HK-2 (cell line): ENCODE measurements at regions not wholly inside any gene's neighbourhood (a gene's known extent, or its start where the extent isn't known, plus 50 kb on each side); places are given as distances from the start of the nearest gene placed in this dataset.
"Not testable (repeated sequence)": the region's sequence is repeated elsewhere in the genome, so short reads cannot be mapped to it uniquely, and the experiment has no call there.

Experiments used
- DNase-seq: peaks from one replicate; pipeline ENCODE4 v3.0.0-alpha.2; 2018; ENCODE audit not compliant: unreplicated experiment

DNA sequence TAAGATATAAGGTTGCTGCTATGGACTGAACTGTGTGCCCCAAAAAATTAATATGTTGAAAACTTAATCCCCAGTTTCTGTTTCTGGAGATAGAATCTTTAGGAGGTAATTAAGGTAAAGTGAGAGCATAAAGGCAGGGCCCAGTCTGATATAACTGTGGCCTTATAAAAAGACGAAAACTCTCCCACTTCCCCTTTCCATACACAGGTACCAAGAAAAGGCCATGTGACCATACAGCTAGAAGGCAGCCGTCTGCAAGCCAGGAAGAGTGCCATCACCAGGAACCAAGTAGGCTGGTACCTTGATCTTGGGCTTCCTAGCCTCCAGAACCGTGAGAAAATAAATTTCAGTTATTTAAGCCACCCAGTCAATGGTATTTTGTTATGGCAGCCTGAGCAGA lies 550.3 kb downstream of the SMARCA1 start:
- DNase-seq = no peak

DNA sequence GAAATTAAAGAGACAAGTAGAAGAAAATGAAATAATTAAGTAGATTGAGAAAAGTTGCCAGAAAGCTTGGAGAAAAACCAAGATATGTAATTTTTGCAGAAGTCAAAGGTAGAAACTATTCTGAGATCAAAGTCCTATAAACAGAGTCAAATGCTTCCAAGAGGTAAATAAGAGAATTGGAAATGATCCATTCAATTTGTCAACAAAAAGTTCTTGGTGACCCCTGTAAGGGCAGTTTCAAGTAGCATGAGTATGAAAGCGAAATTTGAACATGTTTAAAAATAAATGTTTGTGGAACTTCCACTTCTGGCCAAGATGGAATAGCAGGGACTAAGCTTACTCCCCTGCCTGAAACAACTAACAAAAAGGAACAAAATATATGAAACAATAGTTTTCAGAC lies 562.0 kb downstream of the SMARCA1 start:
- no peak for DNase-seq

DNA sequence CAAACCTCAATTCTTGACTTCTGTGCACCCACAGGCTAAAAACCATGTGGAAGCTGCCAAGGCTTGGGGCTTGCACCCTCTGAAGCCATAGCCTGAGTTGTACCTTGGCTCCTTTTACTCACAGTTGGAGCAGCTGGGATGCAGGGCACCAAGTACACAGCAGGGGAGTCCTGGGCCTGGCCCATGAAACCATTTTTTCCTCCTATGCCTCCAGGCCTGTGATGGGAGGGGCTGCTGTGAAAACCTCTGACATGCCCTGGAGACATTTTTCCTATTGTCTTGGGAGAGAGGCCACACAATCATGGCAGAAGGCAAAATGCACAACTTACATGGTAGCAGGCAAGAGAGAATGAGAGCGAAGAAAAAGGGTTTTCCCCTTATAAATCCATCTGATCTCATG lies 568.6 kb downstream of the SMARCA1 start:
- not testable (repeated sequence) for DNase-seq

DNA sequence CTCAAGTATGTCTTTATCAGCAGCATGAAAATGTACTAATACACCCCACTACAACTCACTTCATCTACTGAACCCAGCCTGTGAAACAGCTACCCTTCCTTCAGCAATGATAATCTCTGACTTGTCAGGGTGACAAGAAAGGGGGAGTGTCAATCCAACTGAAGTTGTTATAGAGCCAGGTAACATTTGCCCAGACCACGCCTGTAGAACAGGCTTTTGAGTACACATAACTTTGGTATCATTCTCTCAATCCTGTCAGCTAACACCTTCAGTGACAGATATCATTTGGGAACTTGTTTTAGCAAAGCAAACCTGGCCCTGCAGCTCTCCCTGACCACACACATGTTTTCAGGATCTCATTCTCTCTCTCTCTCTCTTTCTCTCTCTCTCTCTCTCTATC lies 592.2 kb downstream of the SMARCA1 start:
- DNase-seq = no peak

DNA sequence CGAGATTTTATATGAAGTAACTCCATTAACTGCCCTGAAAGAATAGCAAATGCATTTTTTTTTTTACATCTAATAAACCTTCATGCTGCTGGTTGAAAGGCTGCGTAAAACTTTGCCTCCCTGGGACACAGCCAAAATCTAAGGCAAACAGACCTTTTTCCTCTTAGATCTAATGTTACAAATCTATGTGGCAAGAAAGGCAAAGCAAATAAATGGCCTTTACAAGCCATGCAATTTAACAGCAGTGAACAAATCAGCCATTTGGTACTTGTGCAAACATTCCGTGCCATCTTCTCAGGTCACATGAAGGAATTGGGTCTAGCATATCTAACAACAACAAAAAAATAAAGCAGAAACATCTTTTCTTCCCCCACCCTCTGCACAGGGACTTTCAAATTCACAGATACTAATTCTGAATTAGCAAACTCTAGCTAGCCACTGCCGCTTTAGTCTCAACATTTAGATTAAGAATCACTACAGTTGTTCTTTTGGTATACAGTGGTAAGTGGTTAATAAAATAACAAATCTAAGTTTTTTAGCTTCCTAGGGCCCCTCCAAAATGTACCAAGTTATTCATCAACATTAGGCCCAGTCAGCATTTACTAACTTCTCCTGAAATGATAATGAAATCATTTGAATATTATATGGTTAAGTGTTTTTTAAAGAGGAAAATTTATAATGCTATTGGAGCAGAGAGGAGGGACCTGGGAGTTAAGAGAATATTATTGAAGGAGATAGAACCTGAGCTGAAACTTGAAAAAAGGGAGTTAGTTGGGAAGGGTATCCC lies 593.8 kb downstream of the SMARCA1 start:
- DNase-seq = no peak

DNA sequence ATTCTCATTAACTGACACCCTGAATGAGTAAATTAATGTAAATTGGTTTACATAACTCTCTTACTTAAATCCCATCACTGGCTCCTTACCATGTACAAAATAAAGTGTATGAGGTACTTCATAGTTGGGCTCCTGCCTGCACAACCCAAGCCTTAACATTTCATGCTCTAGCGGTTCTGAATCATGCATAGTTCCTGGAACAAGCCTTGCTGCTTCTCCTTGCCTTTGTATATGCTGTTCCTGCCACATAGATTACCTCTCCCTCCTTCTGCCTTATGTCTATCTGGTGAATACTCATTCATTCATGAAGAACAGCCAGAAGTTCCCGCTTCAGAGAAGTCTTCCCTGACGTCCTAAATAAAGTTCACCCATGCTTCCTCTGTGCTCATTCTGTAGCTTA lies 594.7 kb downstream of the SMARCA1 start:
- DNase-seq = no peak

DNA sequence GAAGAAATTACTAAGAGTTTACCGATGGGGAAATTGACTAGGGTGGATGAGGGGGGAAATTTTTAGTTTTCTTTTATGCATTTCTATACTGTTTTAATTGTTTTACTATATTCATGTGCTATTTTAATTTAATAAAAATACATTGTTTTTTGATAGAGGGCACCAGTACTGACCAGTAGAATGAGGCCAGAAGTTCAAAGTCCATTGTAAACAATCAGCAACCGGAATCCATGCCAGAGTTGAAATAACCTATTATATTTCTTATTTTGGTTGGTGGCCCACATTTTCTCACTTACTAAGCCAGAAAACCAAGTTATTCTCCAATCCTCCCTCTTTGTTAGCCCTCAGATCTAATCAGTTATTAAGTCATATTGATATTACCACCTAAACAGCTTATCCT lies 595.9 kb downstream of the SMARCA1 start:
- no peak for DNase-seq

DNA sequence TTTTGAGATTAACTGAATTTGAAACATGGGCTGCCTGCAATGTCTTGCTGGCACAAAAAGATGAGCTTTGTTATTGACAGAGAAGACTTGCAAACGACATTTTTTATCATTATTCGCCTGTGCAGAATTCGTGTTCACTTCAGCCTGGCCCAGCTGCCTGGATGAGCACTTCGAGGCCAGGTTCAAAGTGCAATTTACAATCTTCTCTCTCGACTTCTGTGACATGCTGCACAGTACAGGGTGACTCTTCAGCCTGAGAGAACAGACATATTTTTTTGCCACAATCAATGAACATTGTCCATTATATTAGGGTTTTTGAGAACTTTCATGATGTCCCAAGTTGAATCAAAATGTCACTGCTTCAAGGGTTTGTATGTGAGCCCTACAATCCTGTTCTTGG lies 616.5 kb downstream of the SMARCA1 start:
- DNase-seq = no peak

DNA sequence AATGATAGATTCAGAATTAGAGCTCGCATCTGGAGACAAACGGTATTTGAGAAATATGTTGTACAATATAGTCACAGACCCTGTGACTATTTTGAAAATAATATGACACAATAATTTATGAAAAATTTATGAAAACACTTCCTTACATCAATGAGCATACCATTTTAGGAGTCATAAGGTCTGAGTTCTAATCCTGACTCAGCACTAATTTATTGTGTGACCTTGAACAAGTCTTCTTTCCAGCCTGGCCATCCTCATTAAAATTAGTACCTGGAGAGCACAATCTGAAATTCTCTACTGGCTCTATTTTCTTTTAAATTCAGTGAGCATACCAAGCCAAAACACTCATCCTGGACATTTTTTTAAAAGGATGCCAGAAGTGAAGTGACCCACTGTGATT lies 622.3 kb downstream of the SMARCA1 start:
- no peak for DNase-seq

DNA sequence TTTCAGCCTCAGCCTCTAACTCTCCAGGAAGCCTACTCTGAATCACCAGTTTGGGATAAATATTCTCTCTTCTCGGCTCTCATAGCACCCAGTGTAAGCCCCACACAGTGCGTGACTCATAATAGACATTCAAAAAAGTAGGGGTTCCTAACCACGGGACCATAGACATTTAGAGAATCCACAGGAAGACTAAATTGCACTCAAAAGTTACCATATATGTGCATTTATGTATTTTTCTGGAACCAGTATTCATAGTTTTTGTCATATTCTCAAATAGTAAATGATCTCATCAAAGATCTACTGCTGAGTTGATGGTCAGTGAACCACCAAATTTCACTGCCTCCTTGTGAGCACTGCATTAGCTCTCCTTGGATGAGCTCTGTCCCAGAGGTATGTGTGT lies 625.7 kb downstream of the SMARCA1 start:
- DNase-seq = no peak

DNA sequence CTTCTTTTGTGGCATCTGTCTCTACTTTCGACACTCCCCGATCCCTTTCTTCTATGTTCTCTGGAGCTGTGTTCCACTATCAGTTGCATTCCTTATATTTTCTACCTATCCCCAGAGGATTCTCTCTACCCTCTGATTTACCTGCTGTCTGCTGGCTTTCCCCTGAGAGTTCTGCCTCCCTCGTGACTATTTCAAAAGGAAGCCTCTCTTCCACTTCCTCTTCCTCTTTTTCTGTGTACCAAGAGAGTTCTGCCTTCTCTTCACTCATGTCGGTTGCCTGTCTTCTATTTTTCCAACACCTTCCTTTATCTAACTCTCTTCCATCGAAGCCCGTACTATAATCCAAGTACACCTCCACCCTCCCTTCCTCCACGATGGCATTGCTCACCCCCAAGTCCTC lies 631.7 kb downstream of the SMARCA1 start:
- no peak for DNase-seq

DNA sequence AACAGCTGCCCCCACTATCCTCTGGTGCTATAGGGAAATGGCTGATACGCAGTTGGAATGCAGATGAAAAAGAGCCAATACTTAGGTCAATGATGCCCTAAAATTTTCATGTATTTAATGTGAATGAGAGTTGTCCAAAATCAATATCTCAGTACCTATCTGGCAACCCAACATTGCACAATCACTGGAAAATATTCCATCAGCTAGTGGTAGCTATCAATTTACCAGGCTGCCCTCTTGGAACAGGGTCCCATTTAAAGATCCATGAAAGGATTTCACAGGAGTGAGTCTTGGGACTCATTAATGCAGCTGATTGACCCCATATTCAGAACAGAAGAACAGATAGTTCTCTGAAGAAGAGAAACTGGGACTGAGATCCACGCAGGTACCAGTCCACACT lies 638.9 kb downstream of the SMARCA1 start:
- no peak for DNase-seq

DNA sequence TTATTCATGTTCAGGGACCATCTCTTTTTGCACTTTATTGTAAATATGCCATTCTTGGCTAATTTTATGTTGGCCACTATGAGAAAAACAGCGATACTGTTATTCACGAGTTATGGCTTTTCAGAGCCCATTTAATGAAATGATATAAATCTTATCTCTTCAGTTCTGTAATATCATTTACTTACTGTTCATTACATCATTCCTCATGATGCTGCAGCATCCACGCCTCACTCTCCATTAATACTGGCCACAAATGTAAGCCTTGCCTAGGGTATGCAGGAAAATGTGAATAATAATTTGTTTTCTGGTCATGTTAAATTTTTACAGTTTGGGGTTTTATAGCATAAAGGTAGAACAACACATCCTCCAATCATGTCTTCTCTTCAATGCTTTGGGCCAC lies 639.6 kb downstream of the SMARCA1 start:
- DNase-seq = no peak

DNA sequence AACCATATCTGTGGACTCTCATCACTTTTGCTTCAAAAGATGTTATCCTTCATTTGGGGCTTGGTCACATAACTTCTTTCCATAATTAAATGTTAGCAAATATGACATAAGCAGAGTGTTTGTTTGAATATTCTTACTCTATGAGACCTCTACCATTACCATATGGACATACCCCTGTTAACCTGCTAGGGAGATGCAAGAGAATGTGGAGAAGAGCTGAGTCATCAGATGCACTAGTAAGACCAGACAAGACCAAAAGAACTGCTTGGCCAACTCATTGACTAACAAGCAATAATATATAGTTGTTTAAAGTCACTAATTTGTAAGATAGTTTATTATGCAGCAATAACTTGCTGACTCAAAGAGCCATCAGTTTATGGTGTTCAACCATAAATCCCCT lies 652.9 kb downstream of the SMARCA1 start:
- DNase-seq = no peak

DNA sequence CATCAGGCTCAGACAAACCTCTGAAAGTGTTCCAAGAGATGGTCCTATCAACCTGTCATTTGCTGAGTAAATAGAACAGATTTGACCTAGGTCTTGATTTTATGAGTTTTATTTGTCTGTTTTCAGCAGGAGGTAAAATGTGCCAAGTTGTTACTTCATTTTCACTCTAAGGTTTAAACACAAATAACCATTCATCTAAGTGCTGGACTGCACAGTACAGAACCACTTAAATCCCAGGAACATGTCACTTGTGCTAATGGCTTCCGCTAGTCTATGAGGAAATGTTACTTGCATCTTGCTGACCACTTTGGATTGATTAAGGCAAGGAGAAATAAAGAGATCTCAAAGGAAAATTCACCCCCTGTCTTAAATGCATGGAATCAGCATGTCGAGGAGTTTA lies 660.7 kb downstream of the SMARCA1 start:
- DNase-seq = no peak

DNA sequence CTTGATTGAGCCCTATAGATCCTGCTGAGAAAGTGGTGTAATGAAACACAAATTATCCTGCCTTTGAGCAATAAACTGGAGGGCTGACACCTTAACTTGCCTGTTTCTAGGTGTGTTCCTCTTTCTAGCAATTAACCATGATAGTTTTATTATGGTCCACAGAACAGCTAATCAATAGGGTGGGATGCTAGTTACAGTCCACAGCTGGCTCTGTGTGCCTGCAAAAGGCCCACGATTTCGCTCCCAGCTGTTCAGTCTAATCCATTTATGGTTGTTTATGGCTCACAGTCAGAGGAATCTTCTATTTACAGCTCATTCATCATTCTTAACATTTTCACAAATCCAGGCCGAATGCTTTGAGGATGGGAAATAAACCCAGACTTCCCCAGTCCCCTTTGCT lies 674.9 kb downstream of the SMARCA1 start:
- DNase-seq = no peak

DNA sequence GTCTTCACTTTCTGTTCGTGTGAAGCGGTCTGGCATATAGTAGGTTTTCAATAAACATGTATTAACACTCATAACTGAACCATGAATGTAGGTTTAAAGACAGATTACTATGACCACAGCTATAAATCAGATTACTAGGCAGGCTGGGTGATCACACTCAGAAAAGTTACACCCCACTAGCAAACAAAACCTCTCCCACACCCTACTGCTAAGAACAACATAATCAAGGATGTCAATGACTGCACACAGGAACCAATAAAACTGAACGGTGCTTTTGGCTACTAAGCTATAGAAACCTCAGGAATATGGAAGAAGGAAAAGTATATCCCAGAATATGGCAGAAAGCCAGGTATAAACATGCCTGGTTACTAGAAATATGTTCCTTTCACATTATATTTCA lies 676.9 kb downstream of the SMARCA1 start:
- no peak for DNase-seq

DNA sequence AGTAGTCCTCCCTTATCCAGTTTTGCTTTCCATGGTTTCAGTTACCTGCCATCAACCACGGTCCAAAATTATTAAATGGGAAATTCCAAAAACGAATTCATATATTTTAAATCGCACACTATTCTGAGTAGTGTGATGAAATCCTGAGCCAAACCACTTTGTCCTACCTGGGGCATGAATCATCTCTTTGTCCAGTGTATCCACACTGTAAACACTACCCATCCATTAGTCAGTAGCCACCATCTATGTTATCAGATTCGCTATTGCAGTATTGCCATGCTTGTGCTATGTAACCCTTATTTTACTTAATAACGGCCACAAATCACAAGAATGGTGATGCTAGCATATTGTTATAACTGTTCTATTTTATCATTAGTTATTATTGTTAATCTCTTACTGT lies 704.6 kb downstream of the SMARCA1 start:
- DNase-seq = no peak

DNA sequence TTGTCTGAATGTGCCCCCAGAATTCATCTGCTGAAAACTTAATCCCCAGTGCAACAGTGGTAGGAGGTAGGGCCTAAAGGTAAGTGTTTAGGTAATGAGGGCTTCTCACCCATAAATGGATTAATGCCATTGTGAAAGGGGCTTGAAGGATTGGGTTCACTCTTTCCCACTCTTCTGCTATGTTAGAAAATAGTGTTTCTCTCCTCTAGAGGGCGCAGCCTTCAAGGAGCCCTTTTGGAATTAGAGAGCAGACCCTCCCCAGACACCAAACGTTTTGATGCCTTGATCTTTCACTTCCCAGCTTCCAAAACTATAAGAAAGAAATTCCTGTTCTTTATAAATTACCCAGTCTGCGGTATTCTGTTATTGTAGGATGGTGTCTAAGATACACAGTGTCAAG lies 706.4 kb downstream of the SMARCA1 start:
- no peak for DNase-seq

DNA sequence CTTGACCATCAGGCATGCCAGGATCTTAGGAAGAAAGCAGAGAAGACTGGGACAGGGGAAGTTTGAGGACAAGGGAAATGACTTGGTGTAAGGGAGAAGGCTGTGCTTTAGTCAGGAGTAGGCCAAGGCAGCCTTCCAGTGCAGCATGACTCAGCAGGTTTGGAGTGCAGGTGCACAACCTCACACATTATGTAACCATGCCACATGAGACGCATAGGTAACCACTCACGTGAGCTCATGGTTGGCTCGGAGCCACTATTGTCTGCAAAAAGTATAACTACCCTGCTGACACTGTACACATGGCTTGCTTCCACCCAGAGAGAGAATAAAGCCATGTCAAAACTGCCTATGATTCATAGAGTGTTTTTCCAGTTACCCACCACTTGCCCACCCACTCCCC lies 715.9 kb downstream of the SMARCA1 start:
- no peak for DNase-seq

DNA sequence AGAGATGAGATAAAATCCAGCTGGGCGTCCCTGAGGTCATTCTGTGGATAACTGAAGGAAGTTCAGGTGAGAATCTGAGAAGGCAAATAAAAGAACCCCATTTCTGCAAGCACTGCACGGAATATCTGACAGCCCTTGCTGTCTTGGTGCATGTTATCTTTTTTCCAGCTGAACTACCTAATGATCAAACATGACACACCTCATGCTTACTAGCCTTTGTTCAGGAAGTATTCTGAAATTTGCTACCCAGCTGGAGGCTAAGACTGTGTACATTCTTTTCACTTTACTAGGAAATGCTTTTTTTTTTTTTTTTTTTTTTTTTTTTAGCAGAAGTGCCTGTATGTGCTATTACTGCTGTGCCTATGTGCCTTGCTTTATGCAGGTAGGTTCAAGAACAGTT lies 718.1 kb downstream of the SMARCA1 start:
- no peak for DNase-seq

DNA sequence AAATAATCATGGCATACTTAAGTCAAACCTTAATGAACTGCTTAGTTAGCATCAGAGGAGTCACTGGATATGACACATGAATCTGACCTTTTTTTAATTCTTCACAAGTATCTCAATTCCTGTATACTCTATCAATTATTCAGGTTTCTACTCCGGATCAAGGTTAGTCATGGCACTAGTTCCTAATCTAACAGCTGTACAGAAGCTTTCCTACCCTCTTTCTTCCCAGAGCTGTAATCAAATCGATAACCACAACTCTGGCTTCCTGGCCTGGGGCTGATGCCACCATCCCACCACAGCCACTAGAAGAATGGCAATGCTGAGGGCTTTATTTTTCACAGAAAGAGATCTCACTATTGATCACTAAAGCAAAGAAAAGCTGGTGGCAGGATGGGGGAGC lies 718.5 kb downstream of the SMARCA1 start:
- no peak for DNase-seq

DNA sequence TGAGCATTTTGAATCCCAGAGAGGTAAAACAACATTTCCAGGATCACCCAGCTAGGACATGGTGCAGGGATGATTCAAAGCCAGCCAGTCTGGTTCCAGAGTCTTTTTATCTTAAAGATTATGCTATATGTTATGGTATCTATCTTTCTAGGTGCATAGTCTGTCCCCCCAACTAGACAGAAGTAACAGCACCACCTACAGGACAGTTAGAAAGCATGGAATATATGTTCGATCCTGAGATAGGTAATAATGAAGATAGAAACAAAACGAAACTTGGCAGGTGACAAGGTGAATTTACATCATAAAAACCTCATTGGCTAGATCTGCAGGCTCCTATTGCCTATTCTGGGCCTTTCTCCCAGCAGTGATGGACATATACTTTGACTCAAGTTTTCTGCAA lies 723.2 kb downstream of the SMARCA1 start:
- no peak for DNase-seq

DNA sequence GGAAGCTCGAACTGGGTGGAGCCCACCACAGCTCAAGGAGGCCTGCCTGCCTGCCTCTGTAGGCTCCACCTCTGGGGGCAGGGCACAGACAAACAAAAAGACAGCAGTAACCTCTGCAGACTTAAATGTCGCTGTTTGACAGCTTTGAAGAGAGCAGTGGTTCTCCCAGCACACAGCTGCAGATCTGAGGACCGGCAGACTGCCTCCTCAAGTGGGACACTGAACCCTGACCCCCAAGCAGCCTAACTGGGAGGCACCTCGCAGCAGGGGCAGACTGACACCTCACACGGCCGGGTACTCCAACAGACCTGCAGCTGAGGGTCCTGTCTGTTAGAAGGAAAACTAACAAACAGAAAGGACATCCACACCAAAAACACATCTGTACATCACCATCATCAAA lies 730.9 kb upstream of the ACTRT1 start:
- not testable (repeated sequence) for DNase-seq
